Endothelial cell of umbilical vein (primary cell): ENCODE measurements at regions not wholly inside any gene's neighbourhood (a gene's known extent, or its start where the extent isn't known, plus 50 kb on each side); places are given as distances from the start of the nearest gene placed in this dataset.

Source experiments
- BruUV-seq: library from RNA; stranded (reverse); fragments of 400-500 nt; replicated peaks from 2 replicates; lab custom pipeline; 2021; lab: Mats Ljungman, UMichigan
- CTCF ChIA-PET: fragments of 300-600, 350-600 bp; sonication (Branson Sonifier 250); formaldehyde crosslinking; loops from one replicate; lab custom pipeline; 2021; ENCODE audit warnings: antibody characterized with exemption, inconsistent platforms; lab: Charles Lee
- POLR2A ChIA-PET: fragments of 300-600, 350-600 bp; sonication (Branson Sonifier 250); formaldehyde crosslinking; loops from one replicate; lab custom pipeline; 2021; ENCODE audit warnings: antibody characterized with exemption, inconsistent platforms; lab: Charles Lee
- DNase-seq: peaks from one replicate; pipeline ENCODE4 v3.0.0-alpha.2; 2011; ENCODE audit warnings: low read depth, low spot score
- FAIRE-seq: peaks from 2 replicates; lab custom pipeline; 2011; peaks lifted over from hg19 to GRCh38; lab: Jason Lieb, UNC
- H2AFZ ChIP-seq: 2 replicates; pipeline ENCODE4 v1.6.0; 2012; ENCODE audit warnings: low read depth, low read length, control low read depth, inconsistent platforms
- H3K27ac ChIP-seq: 2 replicates; pipeline ENCODE4 v1.5.1; 2011; ENCODE audit warnings: low read depth, mild to moderate bottlenecking, control low read depth, low read length, moderate library complexity; ENCODE audit not compliant: insufficient read depth
- H3K27me3 ChIP-seq, 2 experiments: 2 replicates each; pipeline versions ENCODE4 v1.6.0 to v1.6.1; 2011; ENCODE audit warnings: low read length in 2 of 2, mixed read lengths in 1 of 2; ENCODE audit not compliant: control insufficient read depth in 2 of 2, insufficient read depth in 2 of 2
- H3K36me3 ChIP-seq, 2 experiments: 2 replicates in 1 of 2; 3 replicates in 1 of 2; pipeline ENCODE4 v1.5.1; 2011; ENCODE audit warnings: low read length in 2 of 2, mild to moderate bottlenecking in 1 of 2, moderate library complexity in 1 of 2; ENCODE audit not compliant: control insufficient read depth in 2 of 2, insufficient read depth in 2 of 2; ENCODE audit errors: extremely low read depth in 1 of 2
- H3K4me1 ChIP-seq: 3 replicates; pipeline ENCODE4 v1.5.1; 2011; ENCODE audit warnings: mild to moderate bottlenecking, low read length; ENCODE audit not compliant: control insufficient read depth, insufficient read depth; ENCODE audit errors: extremely low read depth
- H3K4me2 ChIP-seq: 2 replicates; pipeline ENCODE4 v1.6.1; 2011; ENCODE audit warnings: low read length, control low read depth, mixed read lengths; ENCODE audit not compliant: insufficient read depth
- H3K4me3 ChIP-seq, 3 experiments: fragments of 200-600 bp in 1 of 3; sonication (generic), shearing (Covaris generic) in 1 of 3; replicated peaks in 1 of 3; 2 replicates each; pipeline ENCODE4 v1.5.1; 2011 to 2016; ENCODE audit warnings: control low read depth in 3 of 3, low read length in 3 of 3, mild to moderate bottlenecking in 2 of 3, inconsistent platforms in 1 of 3, low read depth in 1 of 3, moderate library complexity in 1 of 3; ENCODE audit not compliant: insufficient read depth in 1 of 3
- H3K79me2 ChIP-seq: 2 replicates; pipeline ENCODE4 v1.6.0; 2012; ENCODE audit warnings: low read length, inconsistent platforms; ENCODE audit not compliant: control insufficient read depth, insufficient read depth
- H3K9ac ChIP-seq: replicated peaks from 2 replicates; pipeline ENCODE3; 2011; ENCODE audit warnings: low read length, control low read depth; ENCODE audit not compliant: insufficient read depth; ENCODE audit errors: extremely low read depth
- H3K9me1 ChIP-seq: replicated peaks from 3 replicates; pipeline ENCODE4 v1.6.0; 2011; ENCODE audit warnings: mild to moderate bottlenecking, low read length; ENCODE audit not compliant: control insufficient read depth, insufficient read depth; ENCODE audit errors: extremely low read depth
- H3K9me3 ChIP-seq: replicated peaks from 2 replicates; pipeline ENCODE4 v1.5.1; 2012; ENCODE audit warnings: low read length, inconsistent platforms; ENCODE audit not compliant: control insufficient read depth, insufficient read depth
- H4K20me1 ChIP-seq: replicated peaks from 2 replicates; pipeline ENCODE3; 2011; ENCODE audit warnings: mild to moderate bottlenecking, low read length; ENCODE audit not compliant: control insufficient read depth, insufficient read depth; ENCODE audit errors: extremely low read depth
- CTCF ChIP-seq, 2 donors: IDR thresholded peaks; 1 replicate in 1 of 2; 2 replicates in 1 of 2; pipeline ENCODE4 v1.5.1; 2011; ENCODE audit warnings: low read length in 2 of 2, mild to moderate bottlenecking in 2 of 2, moderate library complexity in 2 of 2, control low read depth in 1 of 2, inconsistent platforms in 1 of 2, low read depth in 1 of 2; ENCODE audit not compliant: insufficient read depth in 1 of 2; ENCODE audit errors: extremely low read depth in 1 of 2
- EZH2 ChIP-seq: IDR thresholded peaks from 2 replicates; pipeline ENCODE4 v1.6.1; 2012; ENCODE audit warnings: borderline replicate concordance, low read depth, mild to moderate bottlenecking, moderate library complexity, low read length, inconsistent platforms; ENCODE audit not compliant: severe bottlenecking
- FOS ChIP-seq: IDR thresholded peaks from 2 replicates; pipeline ENCODE4 v1.6.1; 2011; ENCODE audit warnings: mild to moderate bottlenecking, low read length, moderate library complexity, borderline replicate concordance; ENCODE audit not compliant: insufficient read depth
- GATA2 ChIP-seq: IDR thresholded peaks from 2 replicates; pipeline ENCODE4 v1.7.0; 2011; ENCODE audit warnings: low read depth, mild to moderate bottlenecking, moderate library complexity, mixed read lengths, low read length; ENCODE audit not compliant: insufficient read length, insufficient read depth
- JUN ChIP-seq: IDR thresholded peaks from 2 replicates; pipeline ENCODE4 v1.6.1; 2011; ENCODE audit warnings: borderline replicate concordance, low read depth; ENCODE audit not compliant: insufficient read length, insufficient read depth
- MYC ChIP-seq: IDR thresholded peaks from one replicate; pipeline ENCODE4 v1.6.1; 2011; ENCODE audit warnings: mild to moderate bottlenecking, low read depth, low read length
- POLR2A ChIP-seq: IDR thresholded peaks from 2 replicates; pipeline ENCODE4 v1.6.1; 2012; ENCODE audit warnings: low read depth, mild to moderate bottlenecking, control low read depth, low read length
- POLR2AphosphoS5 ChIP-seq: IDR thresholded peaks from 2 replicates; pipeline ENCODE4 v1.6.1; 2012; ENCODE audit warnings: low read depth, mild to moderate bottlenecking, control low read depth, low read length, moderate library complexity; ENCODE audit not compliant: insufficient read depth
- dilution Hi-C: fragments of 300-500 bp; cut with MboI; formaldehyde crosslinking; loops from one replicate; pipeline ENCODE4 v1.15.0; 2019; ENCODE audit warnings: low sequenced_read_pairs; ENCODE audit not compliant: extremely low pct_ligation_motif_present
- intact Hi-C: fragments of 100-400 bp; cut with micrococcal nuclease; formaldehyde crosslinking; loops from one replicate; pipeline ENCODE4 v1.10.0; 2022
- TF ChIP-seq, protein P1 (sequence below): IDR thresholded peaks from 2 replicates; pipeline ENCODE4 v1.6.1; 2011; ENCODE audit not compliant: insufficient read depth, insufficient read length

GRCh38 chr16:72285728-72286127 lies 113.8 kb upstream of the PMFBP1 start:
- peaks cover 8% of the 10 kb centered on the region for H3K4me1 ChIP-seq
- H3K9me1 ChIP-seq, result no peaks in the 10 kb centered on the region
- H2AFZ ChIP-seq, result no peak overlapping the region
- H3K4me2 ChIP-seq, result no peak overlapping the region
- BruUV-seq, result no TSS peak
- no peak overlapping the region for H3K4me3 ChIP-seq
- H3K27me3 ChIP-seq, result no peaks in the 10 kb centered on the region
- no peak for DNase-seq
- dilution Hi-C loops (no loop called here), intact Hi-C loops (no loop called here)
- CTCF ChIA-PET, result interaction anchor here (1.0 kb wide), 1 partner anchor 21 kb away, joined by 3 read pairs; no protein-coding TSS in a partner anchor
- TF ChIP-seq FOS (no peak), CTCF (IDR thresholded peaks at IDR 0.05; ENCODE audit: extremely low read depth in 1 of 2, insufficient read depth in 1 of 2, low read depth in 1 of 2, low read length in 2 of 2) (no peak), EZH2 (no peak), GATA2 (no peak), JUN (no peak), POLR2A (no peak), POLR2AphosphoS5 (no peak), MYC (no peak)
- TF ChIP-seq, protein P1, sequence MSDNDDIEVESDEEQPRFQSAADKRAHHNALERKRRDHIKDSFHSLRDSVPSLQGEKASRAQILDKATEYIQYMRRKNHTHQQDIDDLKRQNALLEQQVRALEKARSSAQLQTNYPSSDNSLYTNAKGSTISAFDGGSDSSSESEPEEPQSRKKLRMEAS, result no peak
- H3K27ac ChIP-seq, result no peak overlapping the region
- no peaks in the 10 kb centered on the region for H4K20me1 ChIP-seq
- H3K36me3 ChIP-seq, result no peaks in the 10 kb centered on the region
- no peaks in the 10 kb centered on the region for H3K9me3 ChIP-seq
- H3K79me2 ChIP-seq, result no peaks in the 10 kb centered on the region
- FAIRE-seq, result no peak
- no peak overlapping the region for H3K9ac ChIP-seq
- POLR2A ChIA-PET, result no interaction called here
